HL-60/S4 treated with phorbol 12-myristate 13-acetate at 8.2 ng/mL for 4 days and 3 days (cell line): ENCODE measurements at regions not wholly inside any gene's neighbourhood (a gene's known extent, or its start where the extent isn't known, plus 50 kb on each side); places are given as distances from the start of the nearest gene placed in this dataset.

ENCODE experiments used
- in situ Hi-C: fragments of 300-500 bp; cut with MboI; formaldehyde crosslinking; loops from 2 replicates; pipeline ENCODE4 v1.15.0; 2022; ENCODE audit warnings: low sequenced_read_pairs

DNA sequence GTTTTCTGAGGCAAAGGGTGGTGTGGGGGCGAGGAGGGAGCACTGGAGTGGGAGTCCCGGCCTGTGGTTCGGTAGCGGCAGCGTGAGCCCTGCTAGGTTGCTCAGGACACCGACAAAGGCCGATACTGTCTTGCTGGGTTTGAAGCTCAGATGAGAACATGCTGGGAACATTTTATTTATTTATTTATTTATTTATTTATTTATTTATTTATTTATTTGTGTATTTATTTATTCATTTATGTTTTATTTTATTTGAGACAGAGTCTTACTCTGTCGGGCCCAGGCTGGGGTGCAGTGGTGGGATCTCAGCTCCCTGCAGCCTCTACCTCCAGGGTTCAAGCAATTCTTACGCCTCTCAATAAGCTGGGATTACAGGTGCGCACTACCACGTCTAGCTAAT, 117.9 kb upstream of the GSE1 start:
- in situ Hi-C loops = no loop called here

DNA sequence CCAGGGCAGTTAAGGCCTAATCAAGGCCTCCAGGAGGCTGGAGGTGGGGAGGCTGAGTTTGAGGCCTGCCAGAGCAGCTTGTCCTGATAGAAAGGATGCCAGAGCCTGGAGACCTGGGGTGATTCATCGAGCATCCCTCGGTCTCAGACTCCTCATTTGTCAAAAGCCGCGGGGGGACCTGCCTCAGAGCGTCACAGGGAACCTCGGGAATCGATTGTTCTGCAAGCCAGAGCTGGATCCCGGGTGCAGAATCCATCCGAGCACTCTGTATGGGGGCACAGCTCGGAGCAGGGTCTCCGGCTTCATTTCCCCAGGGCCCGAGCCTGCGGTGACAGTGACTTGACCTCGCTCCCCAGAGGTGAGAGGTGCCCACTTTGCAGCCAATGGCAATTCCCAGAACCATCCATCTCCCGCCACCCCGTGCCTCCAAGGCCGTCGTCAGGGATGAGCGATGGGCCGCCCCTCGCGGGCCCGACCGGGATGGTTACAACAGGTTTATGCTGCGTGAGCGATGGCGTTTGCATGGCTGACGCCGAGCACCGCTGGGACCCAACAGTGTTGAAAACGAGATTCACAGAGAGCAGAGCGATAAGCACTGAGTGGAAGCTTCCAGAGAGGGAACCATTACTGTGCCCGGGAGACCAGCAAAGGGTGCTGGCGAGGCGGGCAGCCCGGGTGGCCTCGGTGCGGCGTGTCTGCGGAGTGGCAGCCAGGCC, 117.1 kb upstream of the GSE1 start:
- in situ Hi-C loops = no loop called here

DNA sequence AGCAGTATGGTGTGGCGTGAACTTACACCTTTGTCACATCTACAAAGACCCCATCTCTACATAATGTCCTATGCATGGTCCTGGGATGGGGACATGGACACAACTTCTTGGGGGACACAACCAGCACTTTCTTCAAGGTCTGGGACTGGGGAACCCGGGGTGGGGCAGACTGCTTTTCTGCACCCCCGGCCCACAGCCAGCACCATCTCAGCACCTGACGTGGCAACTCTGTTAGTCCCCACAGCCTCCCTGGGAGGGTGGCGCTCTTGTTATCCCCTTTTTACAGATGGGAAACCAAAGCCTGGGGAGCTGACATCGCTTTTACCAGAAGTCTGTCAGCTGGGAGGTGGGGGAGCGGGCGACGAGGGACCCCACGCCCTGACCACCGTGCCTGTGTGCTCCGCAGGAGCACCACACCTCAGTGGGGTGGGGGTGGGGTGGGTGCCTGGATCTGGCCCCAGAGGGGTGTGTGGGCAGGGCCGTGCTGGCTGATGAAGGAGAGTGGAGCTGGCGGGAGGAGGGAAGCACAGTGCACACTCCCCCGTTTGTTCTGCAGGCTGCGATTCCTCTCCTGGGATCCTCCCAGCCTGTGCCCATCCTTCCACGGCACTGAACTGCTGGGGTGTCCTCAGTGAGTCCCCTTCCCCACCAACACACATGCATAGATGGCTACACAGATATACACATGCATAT, 115.4 kb upstream of the GSE1 start:
- in situ Hi-C loops = no loop called here

DNA sequence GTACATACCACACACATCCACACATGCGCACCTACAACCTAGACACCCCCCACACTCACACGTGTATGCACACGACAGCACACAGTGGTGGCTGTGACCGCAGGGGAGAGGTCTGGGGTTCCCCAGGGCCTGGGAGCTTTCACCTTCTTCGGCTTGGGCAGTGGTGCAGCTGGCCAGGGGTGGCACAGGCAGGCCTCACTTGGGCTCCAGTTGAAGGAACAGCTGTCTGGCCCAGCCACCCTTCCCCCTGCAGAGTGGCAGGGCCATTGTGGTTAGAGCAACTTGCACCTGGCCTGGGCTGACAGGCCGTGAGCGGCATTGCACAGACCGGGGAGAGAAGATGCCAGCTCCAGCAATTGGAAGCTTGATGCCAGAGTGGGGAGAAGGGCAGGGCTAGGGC, 114.5 kb upstream of the GSE1 start:
- in situ Hi-C loops = no loop called here

DNA sequence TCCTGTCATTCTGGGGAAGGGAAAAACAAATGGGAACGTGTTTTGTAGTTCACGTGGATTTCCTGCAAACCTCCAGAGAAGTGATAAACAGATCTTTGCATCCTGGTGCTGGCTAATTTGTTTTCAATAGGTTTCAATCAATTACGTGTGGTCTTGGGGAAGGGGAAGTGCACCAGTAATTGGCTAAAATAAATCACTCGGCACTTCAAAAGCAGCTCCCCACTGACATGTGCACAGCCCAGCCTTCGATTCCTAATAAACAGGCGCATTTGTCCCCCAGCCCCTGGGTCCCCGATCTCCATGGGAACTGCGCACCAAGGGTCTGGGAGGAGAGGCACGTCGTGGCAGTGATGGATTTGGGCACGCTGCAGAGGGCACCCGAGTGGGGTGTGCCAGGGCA, 112.9 kb upstream of the GSE1 start:
- in situ Hi-C loops = no loop called here

DNA sequence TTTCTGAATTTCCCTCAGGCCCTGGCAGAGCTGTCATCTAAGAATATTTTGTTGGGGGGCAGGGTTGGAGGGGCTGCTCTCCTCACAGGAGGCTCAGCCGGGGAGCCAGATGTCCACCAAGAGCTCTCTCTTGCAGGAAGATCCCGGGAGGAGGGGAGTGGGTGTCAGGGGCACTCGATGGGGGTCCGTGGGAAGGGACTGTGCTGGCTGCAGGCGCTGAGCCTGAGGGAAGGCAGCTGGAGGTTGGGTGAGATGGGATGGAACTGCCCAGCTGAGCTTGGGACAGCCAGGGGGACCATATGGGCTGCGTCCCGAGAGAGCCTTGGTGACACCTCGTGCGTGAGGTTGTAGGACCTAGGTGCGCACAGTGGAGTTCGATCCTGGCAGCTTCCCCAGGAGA, 111.2 kb upstream of the GSE1 start:
- in situ Hi-C loops = no loop called here

DNA sequence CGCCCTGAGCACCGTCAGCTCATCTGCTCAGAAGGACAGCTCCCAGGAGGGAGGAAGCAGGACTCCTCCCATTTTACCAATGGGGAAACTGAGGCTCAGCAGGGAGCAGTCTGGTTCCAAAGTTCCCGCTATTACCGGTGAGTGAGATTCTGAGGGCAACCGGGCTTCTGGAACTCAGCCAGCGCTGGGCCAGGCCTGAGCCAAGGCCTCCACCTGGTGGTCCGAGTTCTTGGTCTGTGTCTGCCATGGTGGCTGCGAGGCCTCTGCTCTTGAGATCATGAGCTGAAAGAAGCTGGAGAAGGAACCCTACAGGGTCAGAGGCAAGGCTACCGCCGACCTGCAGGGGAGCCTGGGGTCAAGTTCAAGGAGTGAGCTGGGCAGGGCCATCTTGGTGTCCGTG, 110.8 kb upstream of the GSE1 start:
- in situ Hi-C loops = no loop called here

DNA sequence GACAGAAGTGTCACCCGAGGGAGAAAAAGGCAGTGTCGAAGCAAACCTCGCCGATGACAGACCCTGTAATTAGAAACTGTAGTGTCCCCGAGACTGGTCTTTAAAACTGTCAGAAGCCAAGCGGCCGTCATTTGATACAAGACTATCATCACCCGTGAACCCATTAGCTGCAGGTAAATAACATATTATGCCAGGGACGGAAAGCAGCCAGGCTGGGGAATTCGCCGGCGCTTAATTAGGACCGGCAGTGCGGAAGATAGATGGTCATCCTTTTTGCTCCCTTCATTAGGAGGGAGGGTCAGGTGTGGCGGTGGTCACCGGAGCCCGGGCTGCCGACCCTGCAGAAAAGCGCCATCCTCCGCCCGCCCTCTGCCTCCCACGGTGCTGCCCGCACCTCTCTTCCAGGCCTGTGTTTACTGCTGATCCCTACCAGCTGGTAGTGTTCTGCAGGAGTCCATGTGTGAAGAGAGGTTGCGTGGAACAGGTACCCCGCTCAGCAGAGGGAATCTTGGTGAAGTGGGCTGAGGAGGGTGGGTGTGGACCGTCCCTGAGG, 109.4 kb upstream of the GSE1 start:
- in situ Hi-C loops = no loop called here

DNA sequence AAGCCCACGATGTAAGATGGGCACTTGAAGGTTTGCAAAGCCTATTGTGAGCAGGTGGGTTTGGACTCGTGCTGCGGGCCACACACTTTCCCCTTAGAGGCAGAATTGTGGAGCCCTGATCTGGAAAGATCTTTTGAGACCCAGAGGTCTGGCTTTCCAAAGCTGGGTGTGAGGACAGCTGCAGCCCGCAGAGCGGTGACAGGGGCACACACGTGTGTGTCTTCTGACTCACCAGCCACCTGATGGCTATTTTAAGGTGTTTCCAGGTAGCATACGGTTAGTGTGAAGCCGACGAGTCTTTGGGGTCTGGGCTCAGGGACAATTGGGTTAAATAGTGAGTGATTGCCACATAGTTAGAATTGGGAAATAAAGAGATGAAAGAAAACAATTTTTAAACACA, 108.9 kb upstream of the GSE1 start:
- in situ Hi-C loops = no loop called here

DNA sequence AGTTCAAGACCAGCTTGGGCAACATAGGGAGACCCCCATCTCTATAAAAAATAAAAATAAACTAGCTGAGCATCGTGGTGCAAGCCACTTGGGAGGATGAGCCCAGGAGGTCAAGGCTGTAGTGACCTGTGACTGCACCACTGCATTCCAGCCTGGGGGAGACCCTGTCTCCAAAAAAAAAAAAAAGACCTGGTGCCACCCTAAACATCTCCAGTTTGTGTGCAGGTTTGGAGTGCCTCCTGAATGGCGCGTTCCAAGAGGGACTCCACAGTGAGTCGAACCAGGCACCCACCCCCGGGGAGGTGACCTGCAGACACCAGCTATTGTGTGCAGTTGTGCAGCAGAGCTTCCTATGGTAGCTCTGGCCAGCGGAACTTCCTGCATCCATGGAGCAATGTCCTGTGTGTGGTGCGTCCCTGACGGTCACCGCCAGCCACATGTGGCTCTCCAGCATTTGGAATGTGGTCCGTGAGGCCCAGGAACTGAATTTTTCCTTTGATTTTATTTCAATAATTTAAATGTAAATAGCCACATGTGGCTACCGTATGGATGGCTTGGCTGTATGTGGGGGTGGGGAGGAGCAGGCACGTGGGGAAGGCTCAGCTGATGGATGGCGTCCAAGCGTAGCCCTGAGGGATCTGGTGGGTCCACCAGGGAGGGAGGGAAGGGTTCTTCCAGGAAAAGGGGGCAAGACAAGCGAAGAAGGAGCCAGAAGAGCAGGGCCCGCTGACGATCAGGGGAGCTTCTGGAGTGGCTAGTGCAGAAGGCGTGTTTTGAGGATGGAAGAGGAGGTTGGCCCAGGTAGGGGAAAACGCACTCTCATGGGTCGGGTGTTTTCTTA, 107.1 kb upstream of the GSE1 start:
- in situ Hi-C loops = no loop called here

DNA sequence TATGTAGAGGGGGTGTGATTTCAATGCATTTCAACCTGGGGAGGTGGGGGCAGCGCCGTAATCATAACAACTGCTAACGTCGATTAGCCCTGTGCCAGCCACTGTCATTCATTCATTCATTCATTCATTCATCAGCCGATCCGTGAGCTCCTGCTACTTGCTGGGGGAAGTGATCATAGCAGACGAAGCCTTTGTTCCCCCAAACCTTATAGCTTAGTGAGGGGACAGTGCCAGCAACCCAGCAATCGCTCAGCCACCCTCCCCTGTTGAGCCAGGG, 106.5 kb upstream of the GSE1 start:
- in situ Hi-C loops = no loop called here

DNA sequence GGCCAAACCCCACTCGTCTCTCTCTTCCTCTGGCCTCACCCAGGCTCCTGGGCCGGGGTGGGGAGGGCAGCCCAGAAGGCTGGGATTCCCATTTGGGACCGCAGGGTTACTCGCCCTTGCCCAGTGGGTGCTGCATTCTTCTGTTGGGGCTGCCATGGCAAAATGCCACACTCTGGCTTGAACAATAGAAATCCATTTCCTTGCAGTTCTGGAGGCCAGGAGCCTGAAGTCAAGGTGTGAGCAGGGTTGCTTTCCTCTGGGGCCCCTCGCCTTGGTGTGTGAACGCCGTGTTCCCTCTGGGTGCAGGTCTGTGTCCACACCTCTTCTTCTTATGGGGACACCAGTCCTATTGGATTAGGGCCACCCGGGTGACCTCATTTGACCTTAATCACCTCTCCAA, 105.8 kb upstream of the GSE1 start:
- in situ Hi-C loops = no loop called here

DNA sequence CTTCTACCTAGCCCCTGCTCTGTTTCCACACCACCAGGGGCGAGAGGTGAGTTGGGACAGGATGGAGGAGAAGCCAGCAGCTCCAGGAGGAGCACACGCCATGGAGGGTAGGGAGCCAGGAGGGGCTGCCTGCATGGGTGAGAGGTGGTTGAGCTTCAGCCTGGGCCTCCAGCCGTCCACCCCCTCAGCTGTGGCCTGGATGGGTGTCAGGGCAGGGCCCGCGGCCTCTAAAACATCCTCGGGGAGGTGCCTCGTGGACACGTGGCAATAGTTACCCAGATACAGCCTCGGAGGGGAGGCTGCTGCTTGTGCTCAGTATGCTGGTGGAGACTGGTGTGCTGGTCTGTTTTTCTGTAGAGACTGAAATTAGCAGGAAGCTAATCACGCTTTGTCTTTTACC, 104.7 kb upstream of the GSE1 start:
- in situ Hi-C loops = no loop called here

DNA sequence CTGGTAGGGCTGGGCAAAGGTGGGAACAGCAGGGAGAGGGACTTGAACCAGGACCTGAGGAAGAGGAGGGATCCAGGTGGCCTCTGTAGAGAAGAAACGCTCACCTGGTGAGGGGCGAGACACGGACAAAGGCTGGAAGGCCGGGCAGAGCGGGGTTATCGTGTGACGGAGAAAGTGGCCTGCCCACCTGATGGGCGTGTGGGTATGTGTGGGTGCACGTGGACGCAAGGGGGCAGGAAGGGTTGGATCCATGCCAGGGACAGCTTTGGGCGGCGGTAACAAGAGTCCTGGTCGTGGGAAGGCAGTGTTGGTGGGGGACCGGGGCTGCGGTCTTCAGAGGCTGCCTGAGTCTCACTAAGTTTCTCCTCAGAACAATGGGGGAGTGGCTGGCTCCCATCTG, 104.1 kb upstream of the GSE1 start:
- in situ Hi-C loops = no loop called here

DNA sequence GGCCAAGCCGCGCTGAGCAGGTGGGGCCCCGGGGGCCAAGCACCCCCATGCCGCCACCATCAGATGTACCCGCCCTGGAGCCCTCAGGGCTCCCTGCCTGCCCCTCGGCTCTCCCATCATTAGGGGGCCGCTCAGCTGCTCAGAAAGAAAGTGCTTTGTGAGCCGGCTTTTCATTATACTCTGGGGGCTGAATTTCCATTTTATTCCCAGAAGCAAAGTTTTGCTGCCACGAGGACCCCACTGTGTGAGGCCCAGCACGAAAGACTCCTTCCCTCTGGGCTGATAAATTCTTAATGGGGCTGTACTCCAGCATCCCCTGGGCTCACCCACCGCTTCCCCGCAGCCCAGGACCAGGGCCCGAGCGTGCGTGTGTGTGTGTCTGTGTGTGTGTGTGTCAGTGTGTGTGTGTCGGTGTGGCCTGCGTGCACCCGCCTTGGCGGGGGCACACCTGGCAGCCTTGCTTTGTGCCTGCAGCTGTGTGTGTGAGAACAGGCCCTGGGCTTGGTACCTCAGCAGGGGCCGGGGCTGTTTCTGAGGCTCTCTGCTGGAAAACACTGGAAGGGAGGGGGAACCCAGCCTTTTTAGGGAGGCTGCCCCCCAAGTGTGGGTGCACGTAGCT, 103.0 kb upstream of the GSE1 start:
- in situ Hi-C loops = no loop called here

DNA sequence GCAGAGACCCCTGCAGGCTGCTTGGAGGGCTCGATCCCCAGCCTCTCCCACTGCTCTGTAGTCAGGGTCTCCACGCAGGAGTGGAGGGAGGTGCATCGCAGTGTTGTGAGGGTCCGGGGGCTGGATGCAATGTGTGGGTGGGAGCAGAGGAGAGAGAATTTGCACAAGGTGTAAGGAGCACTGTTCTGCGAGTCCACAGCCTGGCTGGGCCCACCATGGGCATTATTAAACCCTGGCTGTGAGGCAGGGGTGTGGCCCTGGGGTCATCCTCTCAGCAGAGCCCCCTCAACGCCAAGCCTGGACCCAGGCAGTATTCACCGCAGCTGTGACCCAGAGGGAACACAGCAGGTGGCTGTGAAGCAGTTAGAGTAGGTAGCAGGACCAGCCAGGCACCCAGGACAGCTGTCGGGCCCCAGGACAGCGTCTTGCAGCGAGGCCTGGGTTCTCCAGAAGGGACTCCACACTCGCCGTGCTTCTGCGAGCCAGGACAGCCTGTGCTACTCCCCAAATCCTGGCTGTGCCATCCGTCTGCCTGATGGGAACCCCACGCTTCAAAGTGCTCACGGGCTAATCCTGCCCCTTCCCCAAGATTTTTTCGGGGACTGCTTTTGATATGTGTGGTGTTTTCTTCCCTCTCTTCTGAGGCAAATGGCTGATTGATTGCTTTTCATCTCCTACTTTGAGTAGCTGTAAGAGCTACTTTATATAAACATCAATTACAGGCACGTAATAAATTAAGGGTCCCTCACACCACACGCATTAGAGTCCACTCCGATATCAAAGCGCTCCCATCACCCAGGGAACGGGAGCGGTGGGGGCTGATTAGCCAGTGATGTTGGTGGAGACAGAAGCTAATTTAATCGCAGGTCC, 100.9 kb upstream of the GSE1 start:
- in situ Hi-C loops = no loop called here

DNA sequence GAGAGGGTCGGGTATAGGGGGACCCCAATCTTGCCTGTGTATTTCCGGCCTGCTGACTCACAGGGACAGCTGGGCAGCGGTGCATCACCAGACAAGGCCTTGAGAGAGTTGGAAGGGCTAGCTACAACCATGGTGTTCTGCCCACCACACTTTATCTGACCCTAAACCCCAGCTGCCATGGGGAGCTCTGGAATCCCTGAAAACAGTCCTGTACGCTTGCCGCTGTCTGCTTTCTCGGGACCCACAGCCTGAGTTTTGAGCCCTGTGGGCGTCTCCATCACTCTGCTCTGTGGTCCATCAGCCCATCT, 100.4 kb upstream of the GSE1 start:
- in situ Hi-C loops = no loop called here

DNA sequence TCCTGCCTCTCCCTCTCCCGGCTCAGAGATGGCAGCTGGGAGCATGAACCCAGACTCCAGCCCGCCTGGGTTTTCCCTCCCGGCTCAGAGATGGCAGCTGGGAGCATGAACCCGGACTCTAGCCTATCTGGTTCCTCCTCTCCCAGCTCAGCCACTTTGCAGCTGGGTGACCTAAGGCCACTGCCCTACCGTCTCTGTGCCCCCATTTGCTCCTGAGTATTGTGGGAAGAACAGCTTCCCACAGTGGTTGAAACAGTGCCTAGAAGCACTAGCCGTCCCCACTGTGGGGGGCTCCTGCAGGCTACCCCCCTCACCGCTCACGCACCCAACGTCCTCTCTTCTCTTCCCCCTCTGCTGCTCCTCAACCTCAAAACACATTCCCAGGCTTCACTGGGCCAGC, 99.9 kb upstream of the GSE1 start:
- in situ Hi-C loops = no loop called here

DNA sequence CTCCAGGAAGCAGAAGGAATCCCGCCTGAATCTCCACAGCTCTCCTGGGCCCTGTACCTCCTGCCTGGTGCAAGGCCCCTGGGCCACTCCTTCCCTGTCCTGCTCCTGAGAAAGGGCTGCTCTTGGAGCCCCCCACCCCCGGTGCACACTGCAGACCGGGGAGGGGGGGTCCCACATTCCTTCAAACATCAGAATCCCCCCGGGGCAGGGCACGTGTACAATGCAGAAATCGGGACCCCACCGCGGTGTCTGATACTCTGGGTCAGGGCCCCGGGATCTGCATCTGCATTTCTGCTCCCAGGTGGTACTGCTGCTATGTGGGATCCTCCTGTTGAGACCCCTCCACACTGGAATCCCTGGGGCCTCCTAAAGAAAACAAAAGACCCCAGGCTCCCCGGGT, 99.5 kb upstream of the GSE1 start:
- in situ Hi-C loops = no loop called here

DNA sequence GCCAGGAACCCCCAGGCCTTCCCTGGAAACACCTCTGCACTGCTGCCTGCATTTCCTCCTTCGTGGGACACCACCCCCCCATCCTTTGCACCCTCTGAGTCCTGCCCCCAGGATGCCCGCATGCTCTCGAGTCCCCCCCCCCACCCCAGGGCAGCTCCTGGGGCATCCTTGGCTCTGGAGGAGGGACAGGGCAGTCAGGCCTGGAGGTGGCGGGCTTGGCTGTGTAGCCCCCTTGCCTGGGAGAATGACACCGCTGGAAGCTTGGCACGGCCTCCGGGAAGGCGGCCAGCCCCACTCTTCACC, 98.9 kb upstream of the GSE1 start:
- in situ Hi-C loops = no loop called here
